ENCODE measurements at regions not wholly inside any gene's neighbourhood (a gene's known extent, or its start where the extent isn't known, plus 50 kb on each side); places are given as distances from the start of the nearest gene placed in this dataset.

DNA sequence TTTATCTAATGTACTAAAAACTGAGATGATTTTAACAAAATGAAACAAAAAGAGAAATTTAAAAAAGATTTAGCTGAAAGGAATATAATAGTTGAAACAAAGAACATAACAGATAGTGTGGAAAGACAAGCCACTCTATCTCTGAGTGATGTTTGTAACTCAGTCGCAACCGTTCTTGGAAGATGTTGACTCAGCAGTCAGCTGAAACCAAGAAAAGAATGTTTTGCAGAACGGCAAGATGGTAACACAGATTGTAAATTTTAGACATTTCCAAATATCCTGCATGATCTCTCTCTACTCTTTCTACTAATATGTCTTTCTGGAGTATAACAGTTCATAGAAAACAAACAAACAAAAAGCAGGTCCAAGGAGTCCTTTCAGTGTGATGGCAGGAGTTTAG is 746.1 kb upstream of the CDH6 start:
- TF ChIP-seq GATA3 (IDR thresholded peaks at IDR 0.05; ENCODE audit: low read depth, low read length): no peak
- no peak for TF ChIP-seq GATA2 (IDR thresholded peaks at IDR 0.05; ENCODE audit: low read depth, low read length)
